Myocyte (in vitro differentiated cells): ENCODE measurements at regions not wholly inside any gene's neighbourhood (a gene's known extent, or its start where the extent isn't known, plus 50 kb on each side); places are given as distances from the start of the nearest gene placed in this dataset.
"Not testable (repeated sequence)": the region's sequence is repeated elsewhere in the genome, so short reads cannot be mapped to it uniquely, and the experiment has no call there.

Experiments used
- DNase-seq: peaks from one replicate; pipeline ENCODE4 v3.0.0-alpha.2; 2012; ENCODE audit warnings: low read depth

DNA sequence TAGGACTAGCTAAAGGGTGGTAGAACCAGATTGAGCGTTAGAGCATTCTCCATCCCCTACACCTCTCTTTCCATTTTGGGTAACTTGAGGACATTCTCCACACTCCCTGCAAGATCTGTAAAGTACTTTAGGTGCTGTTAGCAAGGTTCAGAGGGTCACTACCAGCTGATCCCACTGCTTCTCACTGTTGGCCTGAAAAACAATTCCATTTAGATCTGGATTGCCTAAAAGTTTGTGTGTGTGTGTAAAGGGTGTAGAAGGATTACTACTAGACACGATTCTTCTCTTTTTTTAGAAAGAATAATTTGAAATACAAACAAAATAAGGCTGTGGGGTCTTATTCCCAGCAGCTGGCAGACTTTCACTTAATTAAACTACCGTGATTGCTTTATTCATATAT lies 95.1 kb upstream of the TMEM178A start:
- no peak for DNase-seq

DNA sequence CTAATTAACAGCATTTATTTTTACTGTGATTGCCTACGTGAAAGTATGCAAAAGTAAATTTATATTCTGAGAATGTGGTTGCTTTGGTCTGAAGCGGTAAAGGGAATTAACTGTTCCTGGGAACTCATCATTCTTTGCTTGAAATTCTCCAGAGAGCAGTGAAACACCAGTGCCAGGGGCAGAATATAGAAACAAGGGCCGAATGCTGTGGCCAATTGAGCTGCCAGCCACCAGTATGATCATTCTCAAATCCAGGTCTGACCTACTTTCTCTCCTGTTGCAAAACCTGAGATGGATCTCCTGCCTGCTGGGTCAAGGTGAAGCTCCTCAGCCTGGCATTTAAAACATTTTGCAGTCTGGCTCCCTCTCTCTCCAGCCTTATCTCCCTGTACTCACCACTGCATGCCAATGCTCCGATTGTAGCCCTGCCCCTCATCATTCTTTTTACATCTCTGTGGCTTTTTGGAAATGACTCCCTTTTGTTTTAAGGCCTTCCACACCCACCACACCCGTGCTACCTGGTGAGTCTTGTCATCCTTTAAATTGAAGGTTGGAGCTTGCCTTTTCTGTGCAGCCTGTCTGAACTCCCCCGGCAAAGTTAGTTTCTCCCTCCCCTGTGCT lies 94.5 kb upstream of the TMEM178A start:
- peak; percentile 43 for DNase-seq

DNA sequence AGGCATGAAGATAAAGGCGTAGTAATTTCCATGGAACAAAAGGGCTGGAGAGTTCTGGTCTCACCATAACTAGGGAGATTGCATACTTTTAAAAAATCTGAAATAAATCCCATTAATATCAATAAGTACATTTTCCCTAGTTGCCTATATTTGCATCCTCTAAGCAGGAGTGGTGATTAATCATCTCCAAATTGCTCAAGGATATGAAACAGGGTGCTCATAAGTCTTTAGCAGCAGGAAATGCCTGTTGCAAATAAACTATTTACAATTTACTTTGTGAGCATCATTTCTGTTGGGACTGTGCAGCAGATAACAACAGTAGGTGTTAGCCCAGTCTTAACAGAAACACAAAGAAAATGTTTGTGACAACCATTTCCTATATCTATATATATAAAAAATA lies 92.4 kb upstream of the TMEM178A start:
- no peak for DNase-seq

DNA sequence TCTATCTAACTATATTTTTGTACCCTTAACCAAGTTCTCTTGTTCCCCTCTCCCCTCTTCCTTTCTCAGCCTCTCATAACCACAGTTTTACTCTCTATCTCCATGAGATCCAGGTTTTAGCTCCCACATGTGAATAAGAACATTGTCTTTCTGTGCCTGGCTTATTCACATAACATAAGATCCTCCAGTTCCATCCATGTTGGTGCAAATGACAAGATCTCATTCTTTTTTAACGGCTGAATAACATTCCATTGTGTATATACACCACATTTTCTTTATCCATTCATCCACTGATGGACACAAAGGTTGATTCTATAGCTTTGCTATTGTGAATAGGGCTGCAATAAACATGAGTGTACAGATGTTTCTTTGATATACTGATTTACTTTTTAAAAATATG lies 83.9 kb upstream of the TMEM178A start:
- no peak for DNase-seq

DNA sequence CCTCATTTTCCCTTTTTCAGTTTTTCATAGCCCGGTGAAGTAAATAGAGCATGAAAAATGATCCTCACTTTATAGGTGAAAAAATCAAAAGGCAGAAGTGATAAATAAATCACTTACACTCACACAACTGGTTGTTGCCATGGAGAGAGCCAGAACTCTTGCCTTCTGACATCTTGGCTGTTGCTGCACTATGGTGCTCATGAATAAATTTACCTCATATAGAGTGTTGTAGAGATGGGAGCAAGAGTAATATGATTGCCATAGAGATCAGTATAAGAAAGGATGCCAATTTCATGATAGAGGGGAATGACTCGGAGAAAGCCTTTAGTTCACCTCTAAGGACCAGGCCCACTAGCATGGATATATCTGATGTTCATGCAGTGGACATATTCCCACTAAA lies 82.5 kb upstream of the TMEM178A start:
- DNase-seq, result no peak

DNA sequence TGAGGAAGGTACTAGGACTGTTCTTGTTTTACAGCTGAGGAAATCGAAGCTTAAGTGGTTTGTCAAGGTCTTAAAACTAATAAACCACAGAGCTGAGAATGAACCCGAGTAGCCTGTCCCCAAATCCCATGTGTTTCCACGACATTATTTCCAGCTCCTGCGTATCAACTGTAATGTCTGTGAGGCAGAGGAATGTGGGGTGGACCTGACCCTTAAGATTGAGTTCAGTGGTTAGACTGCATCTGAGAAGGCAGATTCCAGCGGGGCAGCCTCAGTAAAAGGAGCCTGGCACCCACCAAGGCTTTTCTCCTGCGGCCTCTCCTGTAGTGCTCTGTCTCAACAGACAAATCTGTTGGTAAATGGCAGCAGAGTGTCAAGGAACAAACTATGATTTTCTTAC lies 81.9 kb upstream of the TMEM178A start:
- DNase-seq, result peak; percentile 65

DNA sequence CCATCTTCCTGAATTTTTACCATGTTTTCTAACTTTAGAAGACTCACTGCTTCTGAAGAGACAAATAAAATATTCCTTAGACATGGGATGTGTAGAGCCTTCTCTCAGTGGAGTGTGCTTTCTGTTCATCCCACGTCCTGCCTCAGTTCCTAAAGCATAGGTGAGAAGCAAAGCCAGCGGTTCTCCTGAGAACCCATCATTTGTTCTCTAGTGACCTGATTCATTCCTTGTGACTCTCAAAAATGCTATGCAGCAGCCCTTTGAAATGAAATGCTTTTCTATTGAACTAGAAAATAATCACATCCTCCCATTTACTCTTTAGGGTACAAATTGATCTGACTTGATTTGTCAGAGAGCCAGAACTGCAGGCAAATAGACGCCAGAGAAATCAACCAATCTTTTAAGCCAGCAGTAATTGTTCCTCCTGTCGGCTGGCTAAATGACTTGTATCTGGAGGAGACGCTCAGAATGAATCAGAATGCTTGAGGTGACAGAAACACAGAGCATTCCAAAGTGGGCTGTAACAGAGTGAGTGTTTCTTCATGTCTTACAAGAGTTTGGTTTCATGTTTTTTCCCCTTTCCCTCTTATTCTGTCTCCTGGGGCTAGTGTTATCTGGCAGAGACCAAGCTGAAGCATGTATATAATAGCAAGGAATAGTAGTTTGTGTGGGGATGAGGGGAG lies 81.3 kb upstream of the TMEM178A start:
- DNase-seq, result no peak

DNA sequence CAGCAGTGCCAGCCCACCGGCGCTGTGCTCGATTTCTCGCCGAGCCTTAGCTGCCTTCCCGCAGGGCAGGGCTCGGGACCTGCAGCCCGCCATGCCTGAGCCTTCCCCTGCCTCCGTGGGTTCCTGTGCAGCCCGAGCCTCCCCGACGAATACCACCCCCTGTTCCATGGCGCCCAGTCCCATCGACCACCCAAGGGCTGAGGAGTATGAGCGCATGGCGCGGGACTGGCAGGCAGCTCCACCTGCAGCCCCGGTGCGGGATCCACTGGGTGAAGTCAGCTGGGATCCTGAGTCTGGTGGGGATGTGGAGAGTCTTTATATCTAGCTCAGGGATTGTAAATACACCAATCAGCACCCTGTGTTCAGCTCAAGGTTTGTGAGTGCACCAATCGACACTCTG lies 80.2 kb upstream of the TMEM178A start:
- not testable (repeated sequence) for DNase-seq

DNA sequence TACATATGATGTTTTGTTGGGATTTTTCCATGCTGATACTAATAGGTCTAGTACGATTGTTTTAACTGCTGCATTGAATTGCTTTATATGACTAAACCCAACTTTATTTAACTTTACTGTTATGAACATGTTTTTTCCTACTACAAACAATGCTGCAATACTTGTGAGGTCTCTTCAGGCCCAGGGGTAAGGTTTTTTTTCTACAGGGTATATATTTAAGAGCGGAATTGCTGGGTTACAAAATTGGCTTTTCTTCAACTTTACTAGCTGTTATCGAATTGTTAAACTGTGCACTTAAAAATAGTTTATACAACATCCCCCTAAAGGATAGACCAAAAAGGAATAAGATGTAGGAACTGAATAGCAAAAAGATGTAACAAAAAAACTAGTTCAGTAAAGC lies 78.5 kb upstream of the TMEM178A start:
- no peak for DNase-seq

DNA sequence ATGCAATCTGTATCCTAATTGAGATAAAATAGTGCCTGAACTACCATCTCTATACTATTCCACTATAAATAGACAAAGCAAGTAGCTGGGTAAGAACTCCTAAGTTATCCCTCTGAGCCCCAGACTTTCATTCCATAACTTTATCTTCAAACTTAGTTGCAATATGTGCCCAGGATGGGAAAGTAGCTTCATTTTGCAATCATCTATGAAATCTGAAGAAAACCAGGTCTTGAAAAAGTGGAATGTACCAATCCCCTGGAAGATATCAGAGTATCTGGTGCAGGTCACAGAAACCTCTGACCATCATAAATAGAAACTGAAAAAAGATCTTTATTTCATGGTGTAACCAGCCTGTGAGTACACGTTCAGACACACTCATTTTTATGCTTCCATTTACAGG lies 78.1 kb upstream of the TMEM178A start:
- DNase-seq, result no peak

DNA sequence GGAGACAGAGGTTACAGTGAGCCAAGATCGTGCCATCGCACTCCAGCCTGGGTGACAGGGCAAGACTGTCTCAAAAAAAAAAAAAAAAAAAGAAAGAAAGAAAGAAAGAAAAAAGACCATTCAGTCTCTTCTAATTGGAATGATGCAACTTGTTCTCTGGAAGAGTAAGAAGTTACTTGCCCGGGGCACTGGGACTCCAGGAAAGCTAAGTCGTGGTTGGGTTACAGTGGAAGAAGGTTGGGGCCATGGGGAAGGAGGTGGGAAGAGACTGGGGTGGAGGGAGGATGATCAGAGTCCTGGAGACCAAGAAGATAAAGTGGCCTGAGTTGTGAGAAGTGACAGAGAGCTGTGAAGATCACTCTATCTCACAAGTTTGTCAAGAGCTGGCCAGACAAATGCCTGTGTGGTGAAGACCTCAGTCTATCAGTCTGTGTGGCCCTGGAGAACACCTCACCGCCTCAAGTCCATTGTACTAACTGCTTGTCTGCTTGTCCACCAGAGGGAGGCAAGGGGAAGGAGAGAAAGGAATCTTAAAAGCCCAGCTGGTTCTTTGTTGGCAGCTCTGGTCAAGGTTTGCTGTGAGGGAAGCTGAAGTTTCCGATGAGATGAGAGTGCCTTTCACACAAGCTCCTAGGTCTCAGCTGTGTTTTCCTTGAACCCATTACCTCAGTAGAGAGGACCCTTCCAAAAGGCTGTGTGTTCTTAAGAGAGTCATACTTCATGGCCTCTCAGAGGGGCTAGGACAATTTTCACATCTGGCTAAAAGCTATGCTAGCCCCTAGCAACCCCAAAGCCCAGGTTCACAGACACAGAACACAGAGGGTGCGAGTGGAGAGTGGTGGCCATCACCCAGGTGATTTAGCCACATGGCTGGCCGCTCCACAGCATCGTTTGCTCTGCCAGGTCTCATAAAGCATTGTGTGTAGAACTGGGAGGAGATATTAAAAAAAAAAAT lies 72.0 kb upstream of the TMEM178A start:
- DNase-seq, result peak; percentile 89

DNA sequence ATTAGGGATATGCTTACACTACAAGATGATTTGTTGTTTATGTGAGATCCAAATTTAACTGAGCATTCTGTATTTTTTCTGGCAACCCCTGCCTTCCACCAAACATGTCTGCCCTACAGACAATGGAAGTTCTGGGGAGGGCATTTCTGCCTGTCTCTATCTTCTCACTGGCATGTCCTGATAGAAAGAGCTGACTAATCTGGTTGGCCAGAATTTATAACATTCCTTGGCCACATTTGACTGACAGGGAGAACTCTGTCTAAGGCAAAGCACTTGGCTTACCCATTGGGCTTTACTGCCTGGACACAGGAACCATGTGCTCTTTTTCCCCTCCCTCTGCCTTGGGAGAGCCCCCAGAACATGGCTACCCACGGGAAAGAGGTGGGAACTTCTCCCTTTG lies 70.6 kb upstream of the TMEM178A start:
- DNase-seq, result no peak

DNA sequence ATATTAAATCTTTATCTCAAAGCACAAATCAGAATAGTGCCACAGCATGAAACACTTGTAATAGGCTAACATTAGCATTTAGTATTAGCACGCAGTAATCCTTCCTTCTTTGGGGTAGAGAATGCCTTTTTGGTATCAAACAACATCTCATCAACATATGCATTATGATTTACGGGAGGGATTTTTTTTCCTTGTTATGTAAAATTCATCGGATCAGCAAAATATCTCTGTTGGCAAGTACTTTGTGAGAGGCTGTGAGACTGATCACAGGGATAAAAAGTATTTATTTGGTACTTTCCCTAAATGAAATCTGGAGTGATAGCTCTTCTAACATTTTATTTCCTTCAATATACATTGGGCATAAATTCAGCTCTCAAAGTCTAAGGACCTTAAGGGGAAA lies 68.4 kb upstream of the TMEM178A start:
- DNase-seq, result no peak

DNA sequence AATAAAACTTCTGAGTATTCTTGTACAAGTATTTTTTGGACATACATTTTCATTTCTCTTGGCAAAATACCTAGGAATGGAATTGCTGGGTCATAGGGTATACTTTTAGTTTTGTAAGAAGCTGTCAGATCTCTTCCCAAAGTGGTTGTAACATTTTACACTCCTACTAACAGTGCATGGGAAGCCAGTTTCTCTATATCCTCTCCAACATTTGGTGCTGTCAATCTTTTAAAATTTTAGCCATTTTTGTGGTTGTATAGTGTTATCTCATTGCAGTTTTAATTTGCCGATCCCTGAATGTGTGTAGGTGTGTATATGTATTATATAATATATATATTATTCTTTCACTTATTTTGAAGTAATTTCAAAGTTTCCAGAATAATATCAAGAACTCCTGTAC lies 63.1 kb upstream of the TMEM178A start:
- DNase-seq, result peak; percentile 58

DNA sequence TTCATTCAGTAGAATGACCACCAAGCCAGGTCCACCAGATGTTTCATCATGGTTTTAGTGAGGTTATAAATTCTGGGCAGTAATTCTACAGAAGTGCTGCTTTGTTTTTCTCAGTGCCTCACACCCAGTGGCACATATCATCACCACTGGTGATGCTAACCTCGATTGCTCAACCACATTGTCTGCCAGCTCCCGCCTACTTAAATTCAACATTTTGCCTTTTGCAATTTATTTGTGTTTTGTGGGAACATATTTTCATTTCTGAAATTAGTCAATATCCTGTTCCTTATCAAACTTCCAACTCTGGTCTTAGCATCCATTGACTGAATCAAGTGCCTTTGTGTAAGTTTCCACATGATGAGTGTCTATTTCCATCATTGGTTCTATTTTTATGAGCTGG lies 62.3 kb upstream of the TMEM178A start:
- no peak for DNase-seq

DNA sequence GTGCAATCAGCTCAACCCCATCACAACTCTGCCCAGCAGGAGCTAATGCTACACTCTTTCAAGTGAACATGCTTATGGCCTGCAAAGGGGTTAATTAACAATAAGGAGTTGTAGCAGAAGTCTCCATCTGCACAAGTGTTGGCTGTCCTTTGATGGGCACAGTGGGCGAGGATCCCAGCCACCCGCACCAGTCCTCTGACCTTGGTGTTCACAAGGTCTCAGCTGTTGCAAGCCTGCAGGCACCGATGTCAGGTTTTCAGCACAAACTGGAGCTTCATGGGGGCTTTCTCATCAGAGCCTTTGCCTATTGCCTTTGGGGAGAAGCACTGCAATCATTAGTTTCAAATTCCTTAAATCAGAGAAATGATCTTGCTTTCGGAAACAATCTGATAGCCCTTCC lies 60.9 kb upstream of the TMEM178A start:
- DNase-seq, result peak; percentile 65

DNA sequence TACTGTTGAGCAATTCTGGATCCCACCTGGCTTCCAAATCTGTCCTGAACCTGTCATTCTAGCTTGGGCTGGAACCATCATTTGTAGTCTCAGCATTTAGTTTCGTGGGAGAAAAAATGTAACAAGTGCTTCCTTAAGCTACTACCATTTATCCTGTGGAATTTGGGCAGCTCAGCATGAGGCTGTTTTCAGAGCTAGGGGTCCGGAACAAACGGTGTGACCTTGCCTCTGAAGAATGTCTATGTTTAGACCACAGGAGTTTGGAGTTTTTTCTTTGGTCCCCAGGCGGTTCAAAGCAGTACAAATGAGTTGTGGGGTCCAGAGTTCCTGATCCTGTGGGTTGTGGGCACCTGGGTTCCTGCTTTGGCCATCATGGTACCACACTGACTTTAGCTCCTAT lies 59.1 kb upstream of the TMEM178A start:
- peak; percentile 78 for DNase-seq

DNA sequence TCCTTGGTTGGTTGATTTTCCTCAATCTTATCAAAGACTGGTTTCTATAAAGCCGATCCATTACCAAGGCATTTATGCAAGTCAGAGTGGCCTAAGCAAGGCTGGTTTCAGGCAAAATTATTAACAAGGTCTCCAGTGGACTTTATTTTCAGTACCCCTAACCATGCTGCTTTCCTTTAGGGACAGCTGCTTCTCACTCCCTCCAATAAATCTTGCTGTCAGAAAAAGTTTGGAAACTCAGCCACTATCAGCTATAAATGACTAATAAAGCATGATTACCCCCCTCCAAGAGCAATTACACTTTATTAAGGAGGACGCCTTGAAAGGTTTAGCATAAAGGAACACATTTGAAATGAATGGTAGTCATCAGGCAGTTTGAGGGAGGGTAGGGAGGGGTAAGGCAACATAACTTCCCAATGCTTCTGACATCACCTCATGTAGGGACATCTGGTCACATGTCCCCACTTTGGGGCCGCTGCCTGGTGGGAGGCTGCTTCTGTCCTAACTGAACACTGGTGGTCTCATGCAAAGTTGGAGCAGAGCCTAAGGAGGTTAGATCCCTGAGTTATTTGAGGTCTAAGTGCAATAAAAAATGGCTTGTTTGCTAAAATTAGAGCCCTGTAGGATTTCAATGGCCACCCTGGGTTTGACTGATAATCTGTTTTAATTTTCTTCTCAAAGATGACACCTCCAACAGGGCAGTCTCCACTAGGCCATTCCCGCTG lies 58.0 kb upstream of the TMEM178A start:
- DNase-seq, result peak; percentile 53

DNA sequence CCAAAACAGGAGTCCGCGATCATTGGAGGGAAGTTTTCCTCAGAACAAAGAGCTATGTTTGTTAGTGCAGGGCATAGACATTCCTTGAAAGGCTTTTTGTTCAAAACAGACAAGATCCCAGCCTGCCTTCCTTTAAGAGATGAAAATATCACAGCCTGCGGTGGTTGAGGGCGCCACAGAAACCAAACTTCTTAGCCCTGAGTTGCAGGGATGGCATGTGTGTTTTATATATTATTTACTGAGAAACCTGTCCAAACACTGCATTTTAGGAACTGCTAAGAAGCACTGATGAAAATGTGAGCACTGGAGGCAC lies 57.5 kb upstream of the TMEM178A start:
- no peak for DNase-seq

DNA sequence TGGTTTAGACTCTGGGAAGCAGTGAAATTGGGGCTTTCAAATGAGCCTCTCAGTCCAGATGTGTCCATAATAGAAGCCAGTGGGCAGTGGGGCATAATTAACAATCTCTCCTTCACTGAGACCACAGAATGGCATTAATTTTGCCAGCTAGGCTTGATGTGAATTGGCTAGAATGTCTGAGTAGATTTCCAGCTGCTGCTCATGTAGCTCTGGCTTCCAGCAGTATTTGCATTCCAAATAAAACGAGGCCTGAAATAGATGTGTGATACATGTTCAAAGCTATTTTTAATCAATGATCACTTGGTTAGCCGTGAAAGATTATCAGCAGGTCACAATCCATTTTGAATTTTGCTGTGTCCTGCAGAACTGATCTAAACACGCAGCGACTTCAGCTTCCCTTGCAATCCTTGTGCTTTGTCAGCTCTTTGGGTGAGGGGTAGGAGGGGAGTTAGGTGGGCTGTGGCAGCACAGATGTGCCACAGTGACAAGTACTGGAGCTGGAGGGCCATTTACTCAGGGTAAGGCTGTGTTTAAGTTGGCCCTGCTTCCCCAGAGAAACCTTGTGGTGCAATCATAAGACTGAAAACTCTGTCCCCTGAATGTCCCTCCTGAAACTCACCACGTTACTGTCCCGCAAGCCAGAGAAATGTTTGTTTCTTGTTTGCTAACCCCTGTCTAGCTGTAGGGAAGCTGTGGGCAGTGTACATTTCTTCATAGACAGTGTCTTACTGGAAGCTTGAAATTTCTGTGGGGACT lies 56.9 kb upstream of the TMEM178A start:
- DNase-seq, result peak; percentile 75

DNA sequence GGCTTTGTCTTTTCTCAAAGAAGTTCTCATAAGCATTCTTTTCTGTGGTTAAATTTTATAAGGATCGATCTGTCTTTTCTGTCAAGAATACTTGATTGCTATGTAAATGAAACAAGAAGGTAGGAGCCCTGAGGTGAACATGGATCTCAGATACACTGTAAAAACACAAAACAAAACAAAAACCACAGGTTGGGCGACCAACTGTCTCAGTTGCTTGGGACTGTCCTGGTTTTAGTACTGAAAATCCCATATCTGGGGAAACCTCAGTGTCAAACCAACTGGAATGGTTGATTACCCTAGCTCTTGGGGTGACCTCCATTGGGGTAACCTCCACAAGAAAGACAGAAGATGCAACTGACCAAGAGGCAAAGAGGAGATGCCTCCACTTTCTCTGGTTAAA lies 55.8 kb upstream of the TMEM178A start:
- DNase-seq, result no peak
